Heart left ventricle (tissue), 16 donors: ENCODE measurements at regions not wholly inside any gene's neighbourhood (a gene's known extent, or its start where the extent isn't known, plus 50 kb on each side); places are given as distances from the start of the nearest gene placed in this dataset.

ENCODE experiments used
- ATAC-seq, 4 donors: fragments of 200-7000 bp; cut with Tn5 transposase; one replicate each; pipeline ENCODE4 v1.9.1; 2020 to 2022; ENCODE audit warnings: moderate library complexity in 4 of 4, mild to moderate bottlenecking in 3 of 4, moderate number of reproducible peaks in 1 of 4
- DNase-seq, 5 donors: peaks; one replicate each; pipeline ENCODE4 v3.0.0-alpha.2; 2020
- H3K27ac ChIP-seq, 12 donors: fragments of 200-600 bp; sonication (generic) in 4 of 12; one replicate each; pipeline versions ENCODE4 v1.5.0 to v1.8.0; 2016 to 2022; ENCODE audit warnings: mild to moderate bottlenecking in 2 of 12
- H3K27me3 ChIP-seq, 9 donors: fragments of 200-600 bp; sonication (generic) in 2 of 9; one replicate each; pipeline versions ENCODE4 v1.5.1 to v1.8.0; 2016 to 2022; ENCODE audit warnings: mild to moderate bottlenecking in 3 of 9
- H3K36me3 ChIP-seq, 9 donors: fragments of 200-600 bp; sonication (generic) in 2 of 9; one replicate each; pipeline versions ENCODE4 v1.5.0 to v1.8.0; 2018 to 2022; ENCODE audit warnings: mild to moderate bottlenecking in 2 of 9
- H3K4me1 ChIP-seq, 12 donors: fragments of 200-600 bp; sonication (generic) in 4 of 12; one replicate each; pipeline versions ENCODE4 v1.5.0 to v1.8.0; 2016 to 2022; ENCODE audit warnings: mild to moderate bottlenecking in 3 of 12
- H3K4me3 ChIP-seq, 12 donors: fragments of 200-600 bp; sonication (generic) in 4 of 12; one replicate each; pipeline versions ENCODE4 v1.5.0 to v1.8.0; 2017 to 2022; ENCODE audit warnings: mild to moderate bottlenecking in 9 of 12, moderate library complexity in 4 of 12
- H3K9me3 ChIP-seq, 12 donors: fragments of 200-600 bp; sonication (generic) in 4 of 12; one replicate each; pipeline versions ENCODE4 v1.5.0 to v1.8.0; 2016 to 2022; ENCODE audit warnings: mild to moderate bottlenecking in 1 of 12
- POLR2A ChIP-seq, 2 donors: fragments of 450-650 bp; IDR thresholded peaks; one replicate each; pipeline ENCODE4 v1.6.1; 2017; ENCODE audit warnings: antibody characterized with exemption in 2 of 2, mild to moderate bottlenecking in 2 of 2, moderate library complexity in 2 of 2
- WGBS, 4 donors: extraction: QIAGEN DNeasy Blood & Tissue Kit in 2 of 4; methylation state at CpG; one replicate each; pipeline versions ENCODE4 v1.1.5 to v1.1.7; 2013 to 2018; 5-methylcytosine and 5-hydroxymethylcytosine counted together
- intact Hi-C, 10 donors: fragments of 100-400 bp; cut with DNase I; formaldehyde crosslinking; loops; one replicate each; pipeline versions ENCODE4 v1.11.1 to v1.14.2; 2022
- TF ChIP-seq, protein P1 (sequence below), 12 donors: fragments of 200-600 bp; sonication (generic) in 4 of 12; IDR thresholded peaks; one replicate each; pipeline versions ENCODE4 v1.5.0 to v1.8.0; 2018 to 2022; ENCODE audit warnings: antibody characterized with exemption in 12 of 12, mild to moderate bottlenecking in 5 of 12
- donor health status: ischemic (EF 13 %, LVEDD 7.1; RV severe dilation, severe dysfunction).
- donor health status: healthy with polysubstance abuse.
- donor health status: DM: no; HTN: yes; CAD: no.
- donor health status: DM: no; HTN: no; CAD: no.
- donor health status: ischemic (EF 25% LVEDD 6.9; RV normal size, moderate dysfunction).
- donor health status: ischemic (EF 25% LVEDD 5.7; RV mildly dilated, moderate dysfunction).
- donor health status: healthy.
- donor health status: DM: yes; HTN: yes; CAD: no.
- donor health status: ischemic (EF 35%, LVEDD 5.7; RV mildly dilated, moderate dysfunction).
- donor health status: nonischemic (EF 11% LVEDD 7.7; RV severe dilation, severe dysfunction).
- donor health status: DM: yes; HTN: yes; CAD: no.
- donor health status: PGD.
- donor health status: ischemic (EF 29% LVEDD 5.4; RV normal size, mild dysfunction).
- donor health status: nonischemic (EF 23%, LVEDD 6.1; RV moderate dilation, normal function).

DNA sequence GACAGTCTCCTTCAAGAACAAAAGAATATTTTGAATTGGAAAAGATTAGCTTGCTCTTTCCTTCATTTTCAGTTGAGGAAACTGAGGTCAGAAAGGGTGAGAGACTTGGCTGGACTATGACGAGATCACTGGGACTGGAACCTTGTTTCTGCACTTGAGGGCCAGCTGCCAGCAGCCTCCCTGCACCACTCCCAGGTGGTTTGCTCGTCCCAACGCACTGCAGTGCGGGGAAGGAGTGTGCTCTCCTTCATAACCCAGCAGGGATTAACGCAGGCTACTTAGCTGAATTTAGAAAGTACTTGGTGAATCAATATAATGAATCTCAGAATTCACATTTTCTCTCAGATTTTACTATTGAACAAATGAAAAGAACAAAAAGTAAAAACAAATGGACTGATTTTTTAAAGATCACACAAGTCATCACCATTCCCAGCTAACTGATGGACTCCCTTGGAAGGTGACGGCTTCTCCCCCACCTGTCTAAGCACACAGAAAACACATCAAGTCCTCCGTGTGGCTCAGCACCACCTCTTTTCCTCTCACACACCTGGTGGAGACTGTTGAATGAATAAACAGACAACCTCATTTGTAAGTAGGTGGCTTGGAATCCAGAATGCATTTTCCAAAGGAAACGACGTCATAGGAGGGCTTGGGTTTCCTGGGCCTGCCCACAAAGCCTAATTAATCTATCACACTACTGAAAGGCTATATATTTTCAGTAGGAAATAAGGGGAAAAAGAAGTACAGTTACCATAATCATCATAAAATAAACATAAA is 121.0 kb downstream of the QRSL1 start:
- 46 to 56% (median 52%) methylated on average over 9 of the region's 9 CpGs for WGBS, 4 donors

DNA sequence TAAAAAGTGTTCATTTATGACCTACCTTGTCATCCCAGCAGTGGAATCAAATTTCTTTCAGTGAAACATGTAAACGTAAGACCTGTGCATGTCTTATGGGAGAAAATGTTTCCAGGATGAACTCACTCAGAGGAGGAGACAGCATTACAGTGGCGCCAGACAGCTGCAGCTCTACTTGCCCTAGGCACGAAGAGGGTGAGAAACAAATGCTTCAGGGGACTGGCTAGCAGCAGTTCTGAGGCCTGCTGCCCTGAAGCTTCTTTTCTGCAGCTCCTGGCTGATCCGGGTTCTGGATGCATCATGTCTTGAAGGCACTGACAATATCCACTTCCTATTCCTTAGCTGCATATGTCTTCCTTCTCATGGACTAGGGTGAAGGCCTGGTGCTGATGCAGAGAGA is 120.2 kb downstream of the QRSL1 start:
- Histone ChIP-seq H3K27me3 (peaks cover 0 to 1% (median 0%) of the 10 kb centered on the region in 9 donors), H3K4me1 (no peaks in the 10 kb centered on the region), H3K9me3 (no peaks in the 10 kb centered on the region), H3K27ac (no peak overlapping the region), H3K36me3 (no peaks in the 10 kb centered on the region), H3K4me3 (no peak overlapping the region)
- intact Hi-C loops: no loop called here
- whole genome bisulfite sequencing, 4 donors: 52 to 64% (median 60%) methylated on average over 4 of the region's 4 CpGs
- TF ChIP-seq POLR2A (IDR thresholded peaks at IDR 0.05): no peak
- no peak for ATAC-seq
- no peak for DNase-seq

More for the DNA sequence above, 121.0 kb downstream of the QRSL1 start:
- Histone ChIP-seq H3K27ac (no peak overlapping the region), H3K4me3 (no peak overlapping the region), H3K36me3 (no peaks in the 10 kb centered on the region), H3K27me3 (no peaks in the 10 kb centered on the region), H3K4me1 (no peaks in the 10 kb centered on the region), H3K9me3 (no peaks in the 10 kb centered on the region)
- DNase-seq (no peak), ATAC-seq (no peak)
- intact Hi-C loops: no loop called here
- TF ChIP-seq, protein P1, sequence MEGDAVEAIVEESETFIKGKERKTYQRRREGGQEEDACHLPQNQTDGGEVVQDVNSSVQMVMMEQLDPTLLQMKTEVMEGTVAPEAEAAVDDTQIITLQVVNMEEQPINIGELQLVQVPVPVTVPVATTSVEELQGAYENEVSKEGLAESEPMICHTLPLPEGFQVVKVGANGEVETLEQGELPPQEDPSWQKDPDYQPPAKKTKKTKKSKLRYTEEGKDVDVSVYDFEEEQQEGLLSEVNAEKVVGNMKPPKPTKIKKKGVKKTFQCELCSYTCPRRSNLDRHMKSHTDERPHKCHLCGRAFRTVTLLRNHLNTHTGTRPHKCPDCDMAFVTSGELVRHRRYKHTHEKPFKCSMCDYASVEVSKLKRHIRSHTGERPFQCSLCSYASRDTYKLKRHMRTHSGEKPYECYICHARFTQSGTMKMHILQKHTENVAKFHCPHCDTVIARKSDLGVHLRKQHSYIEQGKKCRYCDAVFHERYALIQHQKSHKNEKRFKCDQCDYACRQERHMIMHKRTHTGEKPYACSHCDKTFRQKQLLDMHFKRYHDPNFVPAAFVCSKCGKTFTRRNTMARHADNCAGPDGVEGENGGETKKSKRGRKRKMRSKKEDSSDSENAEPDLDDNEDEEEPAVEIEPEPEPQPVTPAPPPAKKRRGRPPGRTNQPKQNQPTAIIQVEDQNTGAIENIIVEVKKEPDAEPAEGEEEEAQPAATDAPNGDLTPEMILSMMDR (IDR thresholded peaks at IDR 0.05): no peak
- no peak for TF ChIP-seq POLR2A (IDR thresholded peaks at IDR 0.05)

DNA sequence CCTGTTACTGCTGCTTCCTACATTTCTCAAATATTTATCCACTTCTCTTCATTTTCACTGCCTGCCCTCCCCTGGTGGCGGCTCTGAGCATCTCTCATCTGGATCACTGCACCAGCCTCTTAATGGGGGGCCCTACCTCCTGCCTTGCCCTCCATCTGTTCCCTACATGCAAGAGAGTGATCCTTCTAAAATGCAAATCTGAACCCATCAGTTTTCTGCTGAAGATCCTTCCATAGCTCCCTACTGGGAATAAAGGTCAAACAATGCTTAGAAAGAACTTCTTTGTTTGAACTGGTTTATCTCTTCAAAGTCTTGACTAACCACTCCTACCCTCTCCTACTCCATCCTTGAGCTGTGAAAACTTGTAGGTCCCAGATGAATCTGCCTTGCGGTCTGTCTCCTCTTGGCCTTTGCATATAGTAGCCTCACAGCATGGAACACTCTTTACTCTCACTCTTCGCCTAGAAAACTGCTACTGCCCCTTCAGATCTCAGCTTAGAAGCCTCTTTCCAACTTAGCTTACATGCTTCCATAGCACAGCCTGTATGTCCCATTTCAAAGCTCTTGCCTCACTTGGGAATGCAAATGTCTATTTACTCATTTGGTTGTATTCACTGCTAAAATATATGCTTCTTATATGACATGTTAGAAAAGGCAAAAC is 119.3 kb downstream of the QRSL1 start:
- intact Hi-C loops: no loop called here
- H3K4me3 ChIP-seq: no peak overlapping the region
- H3K36me3 ChIP-seq: no peaks in the 10 kb centered on the region
- WGBS, 4 donors: 58 to 69% (median 66%) methylated on average over 3 of the region's 3 CpGs
- no peak for ATAC-seq
- H3K4me1 ChIP-seq: no peaks in the 10 kb centered on the region
- DNase-seq: no peak
- peaks cover 0 to 5% (median 0%) of the 10 kb centered on the region in 12 donors for H3K9me3 ChIP-seq
- peaks cover 0 to 3% (median 0%) of the 10 kb centered on the region in 9 donors for H3K27me3 ChIP-seq
- no peak overlapping the region for H3K27ac ChIP-seq
- TF ChIP-seq POLR2A (IDR thresholded peaks at IDR 0.05): no peak
- TF ChIP-seq, protein P1 (IDR thresholded peaks at IDR 0.05): no peak

DNA sequence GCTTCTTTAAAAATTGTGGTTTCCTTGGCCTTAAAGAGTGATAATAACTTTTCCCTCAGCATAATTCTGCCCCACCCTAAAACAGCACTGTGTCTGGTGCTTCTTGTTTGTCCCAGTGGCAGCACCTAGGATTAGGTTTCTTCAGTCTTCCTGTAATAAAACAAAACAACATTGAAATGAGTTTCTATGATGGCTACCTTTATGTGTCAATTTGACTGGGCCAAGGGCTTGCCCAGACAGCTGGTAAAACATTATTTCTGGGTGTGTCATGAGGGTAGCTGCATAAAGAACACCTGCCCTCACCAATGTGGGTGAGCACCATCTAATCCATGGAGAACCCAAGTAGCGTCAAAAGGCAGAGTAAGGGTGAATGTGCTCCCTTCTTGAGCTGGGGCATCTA is 117.8 kb downstream of the QRSL1 start:
- H3K27ac ChIP-seq: no peak overlapping the region
- H3K27me3 ChIP-seq: peaks cover 0 to 3% (median 0%) of the 10 kb centered on the region in 9 donors
- H3K4me3 ChIP-seq: no peak overlapping the region
- no peaks in the 10 kb centered on the region for H3K4me1 ChIP-seq
- H3K36me3 ChIP-seq: no peaks in the 10 kb centered on the region
- H3K9me3 ChIP-seq: peaks cover 0 to 5% (median 0%) of the 10 kb centered on the region in 12 donors
- DNase-seq: no peak
- 93 to 100% (median 94%) methylated on average over 1 of the region's 1 CpG for WGBS, 4 donors
- TF ChIP-seq, protein P1 (IDR thresholded peaks at IDR 0.05): no peak
- TF ChIP-seq POLR2A (IDR thresholded peaks at IDR 0.05): no peak
- intact Hi-C loops: no loop called here
- no peak for ATAC-seq
